ENCODE measurements at regions not wholly inside any gene's neighbourhood (a gene's known extent, or its start where the extent isn't known, plus 50 kb on each side); places are given as distances from the start of the nearest gene placed in this dataset.

GRCh38 chr16:87182759-87183158, 134.4 kb downstream of the C16orf95 start:
- DNase-seq (ENCODE audit: low spot score), result no peak

GRCh38 chr16:87183647-87184046, 133.5 kb downstream of the C16orf95 start:
- DNase-seq (ENCODE audit: low spot score), result no peak

GRCh38 chr16:87185308-87185707, 131.9 kb downstream of the C16orf95 start:
- DNase-seq (ENCODE audit: low spot score), result no peak

DNA sequence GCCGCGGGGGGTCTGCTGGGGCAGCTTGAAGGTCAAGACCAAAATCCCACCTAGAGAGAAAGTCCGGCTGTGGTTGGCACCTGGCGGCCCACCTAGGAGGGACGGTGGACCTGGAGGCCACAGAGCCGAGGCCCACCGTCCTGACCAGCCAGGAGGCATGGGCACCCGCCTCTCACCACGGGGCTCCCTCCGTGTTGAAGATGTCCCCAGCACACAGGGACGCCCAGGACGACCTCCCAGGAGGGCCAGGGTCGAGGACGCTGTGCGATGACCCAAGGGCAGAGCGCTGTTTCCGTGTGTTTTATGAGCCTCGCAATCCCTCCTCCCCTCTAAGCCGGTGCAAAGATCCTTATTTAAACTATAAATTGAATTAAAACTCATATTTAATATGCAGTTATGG, 131.2 kb downstream of the C16orf95 start:
- DNase-seq (ENCODE audit: low spot score), result no peak

DNA sequence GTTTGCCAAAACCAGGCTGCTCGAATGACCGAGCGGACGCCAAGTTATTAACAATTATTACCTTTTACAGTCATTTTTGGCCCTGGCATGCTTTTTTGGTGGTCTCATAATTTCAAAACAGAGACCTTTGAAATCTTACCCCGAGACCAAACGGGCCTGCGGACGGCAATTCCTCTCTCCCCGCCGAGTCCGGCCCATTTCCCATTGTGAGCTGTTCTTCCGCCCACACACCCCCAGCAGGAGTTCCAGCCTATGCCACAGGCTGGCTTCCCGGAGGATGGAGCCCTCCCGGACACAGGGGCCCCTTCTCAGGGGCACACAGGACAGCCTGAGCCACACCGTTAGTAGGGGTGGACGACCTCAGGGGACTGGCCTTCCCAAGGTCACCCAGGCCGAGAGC, 130.7 kb downstream of the C16orf95 start:
- DNase-seq (ENCODE audit: low spot score), result no peak

DNA sequence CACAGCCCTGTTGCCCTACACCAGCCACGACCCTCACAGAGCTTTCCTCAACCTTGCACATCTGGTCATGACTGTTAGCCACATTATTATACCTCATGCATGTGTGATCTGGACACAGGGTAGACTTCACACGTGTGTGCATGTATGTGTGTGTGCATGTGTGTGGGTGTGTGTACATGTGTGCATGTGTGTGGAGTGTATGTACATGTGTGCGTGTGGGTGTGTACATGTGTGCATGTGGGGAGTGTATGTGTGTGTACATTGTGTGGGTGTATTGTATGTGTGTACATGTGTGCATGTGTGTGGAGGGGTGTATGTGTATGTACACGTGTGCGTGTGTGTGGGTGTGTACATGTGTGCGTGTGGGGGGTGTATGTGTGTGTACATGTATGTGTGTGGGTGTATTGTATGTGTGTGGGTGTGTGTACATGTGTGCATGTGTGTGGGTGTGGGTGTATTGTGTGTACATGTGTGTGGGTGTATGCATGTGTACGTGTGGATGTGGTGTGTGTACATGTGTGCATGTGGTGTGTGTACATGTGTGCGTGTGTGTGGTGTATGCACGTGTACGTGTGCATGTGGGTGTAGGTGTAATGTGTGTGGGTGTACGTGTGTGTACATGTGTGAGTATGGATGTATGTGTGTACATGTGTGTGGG, 130.2 kb downstream of the C16orf95 start:
- no peak for DNase-seq (ENCODE audit: low spot score)

DNA sequence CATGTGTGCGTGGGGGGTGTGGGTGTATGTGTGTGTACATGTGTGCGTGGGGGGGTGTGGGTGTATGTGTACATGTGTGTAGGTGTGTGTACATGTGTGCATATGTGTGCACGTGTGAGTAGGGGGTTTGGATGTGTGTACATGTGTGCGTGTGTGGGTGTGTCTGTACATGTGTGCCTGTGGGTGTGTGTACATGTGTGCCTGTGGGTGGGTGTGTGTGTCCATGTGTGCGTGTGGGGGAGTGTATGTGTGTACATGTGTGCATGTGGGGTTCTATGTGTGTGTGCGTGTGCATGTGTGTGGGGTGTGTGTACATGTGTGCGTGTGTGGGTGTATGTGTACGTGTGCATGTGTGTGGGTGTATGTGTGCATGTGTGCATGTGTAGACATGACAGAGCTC, 129.1 kb downstream of the C16orf95 start:
- DNase-seq (ENCODE audit: low spot score), result no peak

- no peak for DNase-seq (ENCODE audit: low spot score)
Measured at GRCh38 chr16:87189426-87189825, 127.8 kb downstream of the C16orf95 start.

GRCh38 chr16:87190288-87191230, 126.6 kb downstream of the C16orf95 start:
- peak; percentile 17 for DNase-seq (ENCODE audit: low spot score)

DNA sequence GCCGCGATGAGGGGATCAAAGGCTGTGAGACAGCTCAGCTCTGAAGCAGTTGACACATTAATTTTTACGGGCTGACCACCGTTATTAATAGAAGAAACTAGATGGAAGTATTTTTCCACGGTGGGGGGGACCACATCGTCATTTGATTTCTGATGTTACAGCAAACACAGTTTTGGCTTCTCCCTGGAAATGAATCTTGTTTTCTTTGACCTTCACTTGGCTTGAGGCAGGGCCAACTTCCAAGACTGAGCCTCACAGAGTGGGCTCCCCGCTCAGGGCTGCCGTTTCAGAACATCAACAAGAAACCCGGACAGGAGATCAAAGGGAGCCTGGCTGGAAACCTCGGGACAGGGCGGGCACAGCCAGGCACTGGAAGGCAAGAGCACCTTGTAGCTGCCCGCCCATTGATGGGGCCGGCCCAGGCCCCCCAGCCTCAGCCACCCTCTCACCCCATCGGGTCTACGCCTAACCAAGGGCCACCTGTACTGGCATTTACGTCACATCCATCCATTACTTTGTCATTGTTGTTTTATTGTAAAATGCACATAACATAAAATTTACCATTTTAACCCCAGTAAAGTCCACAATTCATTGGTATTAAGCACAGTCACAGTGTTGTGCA, 124.6 kb downstream of the C16orf95 start:
- no peak for DNase-seq (ENCODE audit: low spot score)

DNA sequence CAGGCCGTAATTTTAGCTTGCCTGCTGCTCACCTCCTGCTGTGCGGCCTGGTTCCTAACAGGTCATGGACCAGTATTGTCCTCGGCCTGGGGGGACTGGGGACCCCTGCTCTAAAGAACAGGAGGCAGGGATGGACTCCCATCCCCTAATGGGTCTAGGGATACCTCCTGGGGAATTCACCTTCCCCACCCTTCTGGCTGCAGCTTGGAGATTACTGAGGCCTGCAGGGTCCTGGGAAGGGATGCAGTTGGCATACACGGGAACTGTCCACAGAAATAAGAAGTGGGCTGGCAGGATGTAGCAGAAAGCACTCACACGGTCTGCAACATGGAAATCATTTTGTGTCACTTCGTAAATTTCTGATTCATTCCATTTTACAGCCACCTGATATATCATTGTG, 123.0 kb downstream of the C16orf95 start:
- DNase-seq (ENCODE audit: low spot score), result no peak

DNA sequence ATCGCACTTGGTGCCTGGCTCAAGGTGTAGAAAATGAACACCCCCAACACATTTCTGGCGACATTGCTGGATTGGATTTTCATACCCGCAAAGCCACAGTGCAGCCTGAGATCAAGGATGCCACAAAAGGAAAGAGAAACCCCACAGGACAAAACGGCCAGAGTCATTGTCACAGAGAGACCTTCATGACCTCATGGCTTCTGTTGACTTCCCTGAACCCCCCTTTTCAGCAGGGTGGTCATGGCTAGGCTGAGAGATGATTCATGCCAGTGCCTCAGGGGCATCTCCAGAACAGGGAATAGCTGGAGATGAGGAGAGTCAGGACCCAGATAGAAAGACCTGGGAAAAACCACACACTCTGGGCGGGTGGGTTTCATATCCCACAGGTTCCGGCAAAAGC, 122.0 kb downstream of the C16orf95 start:
- no peak for DNase-seq (ENCODE audit: low spot score)

- no peak for DNase-seq (ENCODE audit: low spot score)
Measured at GRCh38 chr16:87196231-87196630, 121.0 kb downstream of the C16orf95 start.

DNA sequence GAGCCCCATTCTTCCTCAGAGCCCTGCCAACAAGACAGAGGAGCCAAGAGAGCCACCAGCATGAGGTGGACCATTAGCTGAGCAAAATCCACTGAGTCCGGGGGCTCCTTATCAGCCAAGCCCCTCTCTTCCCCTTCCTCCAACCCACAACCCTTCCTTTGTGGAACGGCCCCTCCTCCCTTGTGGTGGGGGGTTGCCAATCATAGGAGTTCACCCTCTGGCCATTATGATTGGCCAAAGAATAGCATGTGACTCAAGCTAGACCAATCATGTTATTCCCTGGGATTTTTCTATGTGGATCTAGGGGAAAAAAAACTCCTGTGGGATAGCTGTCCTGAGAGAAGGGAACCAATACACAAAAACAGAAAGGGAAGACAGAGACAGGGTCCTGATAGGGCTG, 120.5 kb downstream of the C16orf95 start:
- DNase-seq (ENCODE audit: low spot score), result no peak

DNA sequence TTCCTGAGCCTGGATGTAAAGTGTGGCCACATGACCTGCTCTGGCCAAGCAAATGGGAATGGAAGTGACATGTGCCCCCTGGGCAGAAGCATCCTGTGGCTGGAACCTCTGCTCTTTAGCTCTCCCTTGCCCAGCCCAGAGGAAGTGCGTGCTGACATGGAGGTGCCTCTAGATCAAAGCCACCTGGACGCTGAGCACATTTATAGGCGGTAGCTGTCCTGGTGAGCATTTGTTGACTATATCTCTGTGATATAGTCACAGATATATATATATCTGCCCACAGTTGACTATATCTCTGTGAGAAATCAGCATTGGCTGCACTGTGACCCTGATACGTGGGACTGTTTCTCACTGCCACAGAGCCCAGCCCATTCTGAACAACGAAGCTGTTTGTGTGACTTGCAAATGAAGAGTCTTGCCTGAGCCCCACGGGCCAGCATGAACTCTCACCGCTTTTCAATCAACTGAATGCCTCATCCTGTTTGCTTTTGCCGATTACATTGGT, 118.8 kb downstream of the C16orf95 start:
- DNase-seq (ENCODE audit: low spot score), result no peak

DNA sequence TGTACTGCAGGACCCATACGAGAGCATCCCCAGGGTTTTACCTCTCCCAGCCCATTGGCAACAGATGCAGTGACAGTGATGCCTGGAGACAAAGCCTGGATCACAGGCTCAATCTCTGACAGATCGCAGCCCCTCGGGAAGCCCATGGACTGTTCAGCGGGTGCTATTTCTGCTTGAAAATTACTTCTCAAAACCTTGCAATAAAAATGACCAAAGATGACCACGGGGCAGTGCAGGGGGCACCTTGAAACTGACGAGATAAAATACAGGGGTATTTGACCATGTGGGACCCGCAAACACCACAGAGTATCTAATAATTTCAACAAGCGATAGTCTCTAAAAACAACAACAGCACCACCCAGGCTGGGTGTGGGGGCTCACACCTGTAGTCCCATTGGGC, 118.3 kb downstream of the C16orf95 start:
- no peak for DNase-seq (ENCODE audit: low spot score)

DNA sequence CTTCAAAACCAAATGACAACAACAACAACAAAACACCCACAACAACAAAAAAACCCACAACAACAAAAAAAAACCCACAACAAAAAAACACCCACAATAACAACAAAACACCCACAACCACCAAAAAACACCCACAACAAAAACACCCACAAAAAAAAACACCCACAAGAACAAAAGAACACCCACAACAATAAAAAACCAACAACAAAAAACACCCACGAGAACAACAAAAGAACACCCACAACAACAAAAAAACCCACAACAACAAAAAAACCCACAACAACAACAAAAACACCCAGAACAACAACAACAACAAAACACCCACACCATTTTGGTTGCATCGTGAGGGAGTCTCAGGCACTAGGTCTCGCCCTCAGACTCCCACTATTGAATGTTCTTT, 117.8 kb downstream of the C16orf95 start:
- no peak for DNase-seq (ENCODE audit: low spot score)

- no peak for DNase-seq (ENCODE audit: low spot score)
Measured at GRCh38 chr16:87199901-87200300, 117.3 kb downstream of the C16orf95 start.

DNA sequence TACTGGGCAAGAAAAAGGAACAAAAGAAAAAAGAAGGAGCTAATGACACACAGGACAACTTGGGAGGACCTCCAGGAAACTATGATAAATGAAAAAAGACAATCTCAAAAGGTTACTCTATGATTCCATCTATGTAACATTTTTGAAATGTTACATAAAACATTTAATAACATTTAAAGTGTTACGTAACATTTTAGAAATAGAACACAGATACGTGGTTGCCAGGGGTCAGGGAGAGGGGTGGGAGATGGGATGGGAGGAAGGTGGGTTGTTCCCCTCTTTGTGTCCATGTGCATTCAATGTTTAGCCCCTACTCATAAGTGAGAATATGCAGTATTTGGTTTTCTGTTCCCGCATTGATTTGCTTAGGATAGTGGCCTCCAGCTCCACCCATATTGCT, 116.6 kb downstream of the C16orf95 start:
- DNase-seq (ENCODE audit: low spot score), result no peak

DNA sequence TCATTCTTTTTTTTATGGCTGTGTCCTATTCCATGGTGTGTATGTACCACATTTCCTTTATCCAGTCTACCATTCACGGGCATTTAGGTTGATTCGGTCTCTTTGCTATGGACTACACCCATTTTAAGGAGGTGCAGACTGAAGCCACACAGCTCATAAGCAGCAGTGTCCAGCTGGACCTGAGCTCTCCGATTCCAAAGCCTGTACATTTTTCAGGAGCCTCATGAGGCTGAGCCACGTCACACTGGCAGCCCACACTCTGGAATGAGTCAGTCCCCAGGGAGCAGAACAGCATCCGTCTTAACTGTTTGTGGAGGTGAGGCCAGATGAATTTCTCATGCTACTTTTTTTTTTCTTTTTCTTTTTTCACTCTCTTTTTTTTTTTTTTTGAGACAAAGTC, 116.1 kb downstream of the C16orf95 start:
- peak; percentile 95 for DNase-seq (ENCODE audit: low spot score)

DNA sequence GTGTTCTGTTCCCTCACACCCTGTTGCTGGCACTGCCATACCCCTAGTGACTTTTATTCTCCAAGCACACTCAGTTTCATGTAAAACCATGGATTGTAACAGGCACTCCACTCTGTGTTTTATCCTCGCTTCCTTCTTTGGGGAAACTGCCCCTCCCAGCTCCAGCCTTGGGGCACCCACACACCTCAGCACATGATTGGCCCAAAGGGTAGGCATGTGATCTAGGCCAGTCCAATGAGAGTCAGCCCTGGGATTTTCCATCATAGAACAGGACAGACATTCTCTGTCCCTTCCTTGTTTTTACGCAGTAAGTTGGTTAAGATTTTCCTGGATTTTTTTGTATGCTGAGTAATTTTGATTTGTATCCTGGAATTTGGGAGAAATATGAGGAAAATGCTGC, 115.4 kb downstream of the C16orf95 start:
- DNase-seq (ENCODE audit: low spot score), result no peak

DNA sequence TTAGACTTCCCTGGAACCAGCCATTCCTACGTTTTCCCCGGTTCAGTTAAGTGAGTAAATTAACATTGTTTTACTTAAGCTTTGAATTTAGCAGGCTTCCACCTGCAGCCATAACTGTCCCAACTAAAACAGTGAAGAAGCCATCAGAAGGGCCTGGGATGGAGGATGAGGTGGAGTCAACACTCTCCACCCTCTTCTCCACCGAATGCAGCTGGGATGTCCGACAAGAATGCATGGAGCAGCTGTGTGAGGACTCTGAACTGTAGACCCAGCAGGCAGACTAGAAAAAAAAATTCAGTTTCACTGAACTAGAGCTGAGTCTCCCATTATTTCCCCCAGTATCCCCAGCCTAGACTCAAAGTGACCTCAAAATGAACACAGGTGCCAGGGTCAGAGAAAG, 114.8 kb downstream of the C16orf95 start:
- DNase-seq (ENCODE audit: low spot score), result peak; percentile 59
